ENCODE measurements at regions not wholly inside any gene's neighbourhood (a gene's known extent, or its start where the extent isn't known, plus 50 kb on each side); places are given as distances from the start of the nearest gene placed in this dataset.
A peak's percentile ranks its signal among the peaks of the same experiment; 100 is the strongest.

DNA sequence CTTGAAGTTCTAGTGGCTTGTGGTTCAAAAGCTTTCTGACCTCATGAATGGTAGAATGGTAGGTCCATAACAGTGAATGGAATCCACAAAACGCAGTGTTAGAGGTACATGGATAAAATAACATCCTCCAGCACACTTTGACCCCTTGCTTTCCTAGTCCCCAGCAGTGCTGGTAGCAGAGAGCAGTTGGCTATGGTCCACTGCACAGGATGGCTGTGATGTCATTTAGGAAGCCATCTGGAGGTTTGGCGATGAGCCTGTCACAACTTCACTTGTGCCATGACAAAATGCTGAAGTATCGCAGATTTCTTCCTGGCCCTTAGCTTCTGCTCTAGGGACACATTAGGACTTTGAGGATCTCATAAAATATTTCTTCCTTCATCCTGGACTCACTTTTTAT lies 300.0 kb upstream of the FZD8 start:
- Histone ChIP-seq H3K4me1 (peaks cover 0 to 2% of the 10 kb centered on the region in 2 donors), H3K36me3 (no peaks in the 10 kb centered on the region), H3K27ac (no peak overlapping the region), H3K4me3 (no peak overlapping the region), H3K9me3 (no peaks in the 10 kb centered on the region), H3K27me3 (no peaks in the 10 kb centered on the region)
- TF ChIP-seq, protein P1, sequence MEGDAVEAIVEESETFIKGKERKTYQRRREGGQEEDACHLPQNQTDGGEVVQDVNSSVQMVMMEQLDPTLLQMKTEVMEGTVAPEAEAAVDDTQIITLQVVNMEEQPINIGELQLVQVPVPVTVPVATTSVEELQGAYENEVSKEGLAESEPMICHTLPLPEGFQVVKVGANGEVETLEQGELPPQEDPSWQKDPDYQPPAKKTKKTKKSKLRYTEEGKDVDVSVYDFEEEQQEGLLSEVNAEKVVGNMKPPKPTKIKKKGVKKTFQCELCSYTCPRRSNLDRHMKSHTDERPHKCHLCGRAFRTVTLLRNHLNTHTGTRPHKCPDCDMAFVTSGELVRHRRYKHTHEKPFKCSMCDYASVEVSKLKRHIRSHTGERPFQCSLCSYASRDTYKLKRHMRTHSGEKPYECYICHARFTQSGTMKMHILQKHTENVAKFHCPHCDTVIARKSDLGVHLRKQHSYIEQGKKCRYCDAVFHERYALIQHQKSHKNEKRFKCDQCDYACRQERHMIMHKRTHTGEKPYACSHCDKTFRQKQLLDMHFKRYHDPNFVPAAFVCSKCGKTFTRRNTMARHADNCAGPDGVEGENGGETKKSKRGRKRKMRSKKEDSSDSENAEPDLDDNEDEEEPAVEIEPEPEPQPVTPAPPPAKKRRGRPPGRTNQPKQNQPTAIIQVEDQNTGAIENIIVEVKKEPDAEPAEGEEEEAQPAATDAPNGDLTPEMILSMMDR (IDR thresholded peaks at IDR 0.05): no peak
- intact Hi-C loops (cut with DNase I): no loop called here
- DNase-seq (ENCODE audit: low spot score in 2 of 2): no peak

DNA sequence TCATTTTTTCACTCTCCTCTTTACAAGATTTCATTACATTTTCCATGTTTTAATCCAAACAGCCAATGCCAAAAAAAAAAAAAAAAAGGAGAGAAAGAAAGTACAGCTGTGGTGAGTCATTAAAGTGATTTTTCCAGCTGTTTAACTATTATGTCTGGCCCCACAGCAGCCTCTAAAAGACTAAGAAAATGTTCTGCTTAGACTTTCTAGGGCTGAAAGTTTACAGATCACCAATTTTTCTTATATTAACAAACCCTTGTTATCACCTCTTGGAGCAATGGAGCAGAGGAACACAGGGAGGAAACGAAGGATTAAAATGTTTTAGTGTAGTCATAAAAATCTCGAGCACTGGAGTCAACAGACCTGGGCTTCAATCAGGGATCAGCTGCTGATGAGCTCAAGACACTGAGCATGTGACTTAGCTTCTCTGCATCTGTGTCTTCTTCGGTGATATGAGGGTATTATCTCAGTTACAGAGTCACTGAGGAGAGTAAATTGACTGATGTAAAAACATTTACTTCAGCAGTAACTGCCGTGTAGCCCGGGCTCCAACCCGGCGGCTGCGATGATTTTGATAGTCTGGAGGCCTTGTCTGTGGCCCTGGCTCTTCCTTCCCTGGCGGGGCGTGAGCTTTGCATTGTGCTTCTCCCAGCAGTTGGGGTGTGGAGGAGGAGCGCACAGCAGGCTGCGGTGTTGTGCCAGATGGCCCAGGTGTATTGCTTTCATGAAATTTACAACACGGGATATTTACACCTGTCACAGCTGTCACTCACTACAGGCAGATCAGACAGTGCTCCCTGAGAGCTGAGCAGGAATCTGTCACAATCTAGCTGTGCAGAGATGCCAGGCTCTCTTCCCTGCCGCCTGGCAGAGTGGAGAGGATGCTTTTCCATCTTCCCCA lies 298.3 kb upstream of the FZD8 start:
- no peak for DNase-seq (ENCODE audit: low spot score in 2 of 2)
- intact Hi-C loops (cut with DNase I): no loop called here

DNA sequence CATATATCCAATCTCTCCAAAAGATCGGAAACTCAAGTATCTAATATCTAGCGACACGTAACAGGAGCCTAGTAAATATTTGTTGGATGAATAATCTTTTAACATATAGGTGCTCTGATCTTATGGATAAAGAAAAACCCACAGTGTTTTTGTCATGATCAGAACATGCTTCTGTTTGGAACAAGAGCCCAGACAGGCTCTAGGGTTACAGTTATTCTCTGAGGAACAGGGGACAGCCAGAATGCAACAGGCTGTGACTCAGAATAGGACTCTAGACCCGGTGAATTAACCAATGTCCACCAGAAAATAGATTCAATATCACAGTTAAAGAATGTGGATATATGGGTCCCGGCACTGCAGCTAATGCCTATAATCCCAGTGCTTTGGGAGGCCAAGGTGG lies 296.1 kb upstream of the FZD8 start:
- Histone ChIP-seq H3K36me3 (no peaks in the 10 kb centered on the region), H3K9me3 (no peaks in the 10 kb centered on the region), H3K4me3 (no peak overlapping the region), H3K4me1 (peaks cover 0 to 2% of the 10 kb centered on the region in 2 donors), H3K27ac (no peak overlapping the region), H3K27me3 (no peaks in the 10 kb centered on the region)
- intact Hi-C loops (cut with DNase I): no loop called here
- TF ChIP-seq, protein P1 (IDR thresholded peaks at IDR 0.05): no peak
- no peak for DNase-seq (ENCODE audit: low spot score in 2 of 2)

More for the DNA sequence above, 298.3 kb upstream of the FZD8 start:
- Histone ChIP-seq H3K9me3 (no peaks in the 10 kb centered on the region), H3K27me3 (no peaks in the 10 kb centered on the region), H3K27ac (peak overlapping the region in 1 of 2 donors; percentile 23), H3K36me3 (no peaks in the 10 kb centered on the region), H3K4me3 (no peak overlapping the region), H3K4me1 (peaks cover 0 to 2% of the 10 kb centered on the region in 2 donors)
- TF ChIP-seq, protein P1 (IDR thresholded peaks at IDR 0.05): no peak

GRCh38 chr10:35937546-35937945 lies 295.4 kb upstream of the FZD8 start:
- no peak overlapping the region for H3K4me3 ChIP-seq
- no peaks in the 10 kb centered on the region for H3K9me3 ChIP-seq
- intact Hi-C loops (cut with DNase I): no loop called here
- H3K4me1 ChIP-seq: peaks cover 0 to 2% of the 10 kb centered on the region in 2 donors
- H3K36me3 ChIP-seq: no peaks in the 10 kb centered on the region
- H3K27me3 ChIP-seq: no peaks in the 10 kb centered on the region
- H3K27ac ChIP-seq: no peak overlapping the region
- DNase-seq (ENCODE audit: low spot score in 2 of 2): no peak
- TF ChIP-seq, protein P1 (IDR thresholded peaks at IDR 0.05): no peak

GRCh38 chr10:35934642-35934995 lies 292.5 kb upstream of the FZD8 start:
- no peak overlapping the region for H3K27ac ChIP-seq
- intact Hi-C loops (cut with DNase I): no loop called here
- TF ChIP-seq, protein P1 (IDR thresholded peaks at IDR 0.05): no peak
- H3K4me1 ChIP-seq: no peaks in the 10 kb centered on the region
- no peaks in the 10 kb centered on the region for H3K9me3 ChIP-seq
- no peaks in the 10 kb centered on the region for H3K36me3 ChIP-seq
- DNase-seq (ENCODE audit: low spot score in 2 of 2): no peak
- H3K27me3 ChIP-seq: no peaks in the 10 kb centered on the region
- H3K4me3 ChIP-seq: no peak overlapping the region

Measured in ascending aorta (tissue), 2 donors.